GM23338 (cell line): ENCODE measurements at regions not wholly inside any gene's neighbourhood (a gene's known extent, or its start where the extent isn't known, plus 50 kb on each side); places are given as distances from the start of the nearest gene placed in this dataset.

Experiments
- CREB1 ChIP-seq: fragments of 250-450 bp; sonication (Bioruptor Pico); IDR thresholded peaks from 2 replicates; pipeline ENCODE4 v1.5.0; 2020; ENCODE audit warnings: low read depth, mild to moderate bottlenecking, moderate library complexity
- CTCF ChIP-seq, 2 experiments: fragments of 200-600 bp in 1 of 2; sonication (generic) in 1 of 2; conservative IDR thresholded peaks; 2 replicates each; pipeline versions ENCODE4 v1.5.1 to v1.6.1; 2016 to 2017; ENCODE audit warnings: antibody characterized with exemption in 2 of 2, low read depth in 2 of 2, mild to moderate bottlenecking in 2 of 2, moderate library complexity in 1 of 2
- EZH2 ChIP-seq: fragments of 200-600 bp; sonication (generic); IDR thresholded peaks from one replicate; pipeline ENCODE4 v1.8.0; 2017; ENCODE audit warnings: antibody characterized with exemption, mild to moderate bottlenecking, low read depth; ENCODE audit not compliant: unreplicated experiment
- EZH2phosphoT487 ChIP-seq: fragments of 200-600 bp; sonication (generic); IDR thresholded peaks from one replicate; pipeline ENCODE4 v1.8.1; 2018; ENCODE audit warnings: antibody characterized with exemption; ENCODE audit not compliant: unreplicated experiment
- JUNB ChIP-seq: IDR thresholded peaks from one replicate; pipeline ENCODE4 v1.6.1; 2016; ENCODE audit warnings: antibody characterized with exemption; ENCODE audit not compliant: unreplicated experiment
- NANOG ChIP-seq: IDR thresholded peaks from 2 replicates; pipeline ENCODE4 v1.6.1; 2016; ENCODE audit warnings: antibody characterized with exemption, borderline replicate concordance
- POLR2AphosphoS5 ChIP-seq: IDR thresholded peaks from 2 replicates; pipeline ENCODE4 v1.6.1; 2016; ENCODE audit warnings: antibody characterized with exemption, low read depth
- REST ChIP-seq: IDR thresholded peaks from one replicate; pipeline ENCODE4 v1.6.1; 2018; ENCODE audit warnings: antibody characterized with exemption; ENCODE audit not compliant: unreplicated experiment
- STAT1 ChIP-seq: IDR thresholded peaks from one replicate; pipeline ENCODE4 v1.6.1; 2016; ENCODE audit warnings: antibody characterized with exemption; ENCODE audit not compliant: unreplicated experiment
- ZNF331 ChIP-seq: fragments of 250-450 bp; sonication (Bioruptor Pico); IDR thresholded peaks from 2 replicates; pipeline ENCODE4 v1.5.0; 2020; ENCODE audit warnings: low read depth, mild to moderate bottlenecking, moderate library complexity
- TF ChIP-seq, protein P1 (sequence below): IDR thresholded peaks from 2 replicates; pipeline ENCODE4 v1.6.1; 2016; ENCODE audit warnings: antibody characterized with exemption

- TF ChIP-seq POLR2AphosphoS5 (no peak), CTCF (conservative IDR thresholded peaks at IDR 0.05; ENCODE audit: low read depth in 2 of 2) (no peak), NANOG (no peak), EZH2 (no peak), JUNB (no peak), EZH2phosphoT487 (no peak), CREB1 (CRISPR knock-in tag) (no peak), REST (no peak), ZNF331 (CRISPR knock-in tag) (no peak), STAT1 (no peak)
- TF ChIP-seq, protein P1, sequence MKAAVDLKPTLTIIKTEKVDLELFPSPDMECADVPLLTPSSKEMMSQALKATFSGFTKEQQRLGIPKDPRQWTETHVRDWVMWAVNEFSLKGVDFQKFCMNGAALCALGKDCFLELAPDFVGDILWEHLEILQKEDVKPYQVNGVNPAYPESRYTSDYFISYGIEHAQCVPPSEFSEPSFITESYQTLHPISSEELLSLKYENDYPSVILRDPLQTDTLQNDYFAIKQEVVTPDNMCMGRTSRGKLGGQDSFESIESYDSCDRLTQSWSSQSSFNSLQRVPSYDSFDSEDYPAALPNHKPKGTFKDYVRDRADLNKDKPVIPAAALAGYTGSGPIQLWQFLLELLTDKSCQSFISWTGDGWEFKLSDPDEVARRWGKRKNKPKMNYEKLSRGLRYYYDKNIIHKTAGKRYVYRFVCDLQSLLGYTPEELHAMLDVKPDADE: no peak
Observed at GRCh38 chr1:192954705-192955265, 104.4 kb downstream of the UCHL5 start.
